ENCODE measurements at regions not wholly inside any gene's neighbourhood (a gene's known extent, or its start where the extent isn't known, plus 50 kb on each side); places are given as distances from the start of the nearest gene placed in this dataset.

DNA sequence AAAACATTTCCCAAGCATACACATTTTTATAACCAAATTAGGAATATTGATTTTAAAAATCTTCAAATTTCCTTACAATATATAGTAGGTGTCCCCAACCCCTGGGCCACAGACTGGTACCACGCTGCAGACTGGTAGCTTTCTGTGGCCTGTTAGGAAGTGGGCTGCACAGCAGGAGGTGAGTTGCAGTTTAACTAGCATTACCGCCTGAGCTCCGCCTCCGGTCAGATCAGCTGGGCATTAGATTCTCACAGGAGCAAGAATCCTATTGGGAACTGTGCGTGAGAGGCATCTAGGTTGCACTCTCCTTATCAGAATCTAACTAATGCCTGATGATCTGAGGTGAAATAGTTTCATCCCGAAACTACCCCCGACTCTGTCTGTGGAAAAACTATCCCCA, 62.1 kb downstream of the ZWINT start:
- Histone ChIP-seq H3K9me3 (no peaks in the 10 kb centered on the region), H3K36me3 (no peaks in the 10 kb centered on the region), H3K27ac (no peak overlapping the region), H3K4me3 (no peak overlapping the region), H3K27me3 (no peaks in the 10 kb centered on the region), H3K4me1 (no peaks in the 10 kb centered on the region)
- in situ Hi-C loops (cut with MboI; ENCODE audit: low pct_ligation_motif_present in 1 of 4, low pct_unique_long_range_greater_than_20kb in 1 of 4, low sequenced_read_pairs in 3 of 4) (no loop called here), intact Hi-C loops (cut with DNase I; ENCODE audit: low total_unique reads) (no loop called here)
- no peak for DNase-seq
- TF ChIP-seq POLR2AphosphoS5 (IDR thresholded peaks at IDR 0.05) (no peak), POLR2A (IDR thresholded peaks at IDR 0.05) (no peak), EP300 (IDR thresholded peaks at IDR 0.05; ENCODE audit: low read depth) (no peak)
- TF ChIP-seq, protein P1, sequence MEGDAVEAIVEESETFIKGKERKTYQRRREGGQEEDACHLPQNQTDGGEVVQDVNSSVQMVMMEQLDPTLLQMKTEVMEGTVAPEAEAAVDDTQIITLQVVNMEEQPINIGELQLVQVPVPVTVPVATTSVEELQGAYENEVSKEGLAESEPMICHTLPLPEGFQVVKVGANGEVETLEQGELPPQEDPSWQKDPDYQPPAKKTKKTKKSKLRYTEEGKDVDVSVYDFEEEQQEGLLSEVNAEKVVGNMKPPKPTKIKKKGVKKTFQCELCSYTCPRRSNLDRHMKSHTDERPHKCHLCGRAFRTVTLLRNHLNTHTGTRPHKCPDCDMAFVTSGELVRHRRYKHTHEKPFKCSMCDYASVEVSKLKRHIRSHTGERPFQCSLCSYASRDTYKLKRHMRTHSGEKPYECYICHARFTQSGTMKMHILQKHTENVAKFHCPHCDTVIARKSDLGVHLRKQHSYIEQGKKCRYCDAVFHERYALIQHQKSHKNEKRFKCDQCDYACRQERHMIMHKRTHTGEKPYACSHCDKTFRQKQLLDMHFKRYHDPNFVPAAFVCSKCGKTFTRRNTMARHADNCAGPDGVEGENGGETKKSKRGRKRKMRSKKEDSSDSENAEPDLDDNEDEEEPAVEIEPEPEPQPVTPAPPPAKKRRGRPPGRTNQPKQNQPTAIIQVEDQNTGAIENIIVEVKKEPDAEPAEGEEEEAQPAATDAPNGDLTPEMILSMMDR (IDR thresholded peaks at IDR 0.05): no peak
- WGBS, 2 donors (ENCODE audit: low coverage in 1 of 2): 85 to 93% methylated on average over 4 to 7 of the region's 7 CpGs

GRCh38 chr10:56296618-56297017, 64.4 kb downstream of the ZWINT start:
- H3K36me3 ChIP-seq: no peaks in the 10 kb centered on the region
- H3K4me3 ChIP-seq: no peak overlapping the region
- no peaks in the 10 kb centered on the region for H3K27me3 ChIP-seq
- TF ChIP-seq, protein P1 (IDR thresholded peaks at IDR 0.05): no peak
- TF ChIP-seq POLR2AphosphoS5 (IDR thresholded peaks at IDR 0.05) (no peak), POLR2A (IDR thresholded peaks at IDR 0.05) (no peak), EP300 (IDR thresholded peaks at IDR 0.05; ENCODE audit: low read depth) (no peak)
- DNase-seq: no peak
- in situ Hi-C loops (cut with MboI; ENCODE audit: low pct_ligation_motif_present in 1 of 4, low pct_unique_long_range_greater_than_20kb in 1 of 4, low sequenced_read_pairs in 3 of 4) (no loop called here), intact Hi-C loops (cut with DNase I; ENCODE audit: low total_unique reads) (no loop called here)
- 77 to 91% methylated on average over 1 of the region's 1 CpG for WGBS, 2 donors (ENCODE audit: low coverage in 1 of 2)
- no peak overlapping the region for H3K27ac ChIP-seq
- no peaks in the 10 kb centered on the region for H3K9me3 ChIP-seq
- no peaks in the 10 kb centered on the region for H3K4me1 ChIP-seq

GRCh38 chr10:56288403-56288802, 72.7 kb downstream of the ZWINT start:
- H3K27ac ChIP-seq: no peak overlapping the region
- H3K36me3 ChIP-seq: no peaks in the 10 kb centered on the region
- no peak overlapping the region for H3K4me3 ChIP-seq
- intact Hi-C loops (cut with DNase I; ENCODE audit: low total_unique reads): no loop called here
- DNase-seq: no peak
- TF ChIP-seq POLR2A (IDR thresholded peaks at IDR 0.05) (no peak), EP300 (IDR thresholded peaks at IDR 0.05; ENCODE audit: low read depth) (no peak), POLR2AphosphoS5 (IDR thresholded peaks at IDR 0.05) (no peak)
- TF ChIP-seq, protein P1 (IDR thresholded peaks at IDR 0.05): no peak
- 62 to 66% methylated on average over 2 of the region's 2 CpGs for WGBS, 2 donors (ENCODE audit: low coverage in 1 of 2)
- in situ Hi-C loops (cut with MboI; ENCODE audit: low pct_ligation_motif_present in 1 of 4, low pct_unique_long_range_greater_than_20kb in 1 of 4, low sequenced_read_pairs in 3 of 4): no loop called here
- no peaks in the 10 kb centered on the region for H3K4me1 ChIP-seq
- no peaks in the 10 kb centered on the region for H3K9me3 ChIP-seq
- no peaks in the 10 kb centered on the region for H3K27me3 ChIP-seq

DNA sequence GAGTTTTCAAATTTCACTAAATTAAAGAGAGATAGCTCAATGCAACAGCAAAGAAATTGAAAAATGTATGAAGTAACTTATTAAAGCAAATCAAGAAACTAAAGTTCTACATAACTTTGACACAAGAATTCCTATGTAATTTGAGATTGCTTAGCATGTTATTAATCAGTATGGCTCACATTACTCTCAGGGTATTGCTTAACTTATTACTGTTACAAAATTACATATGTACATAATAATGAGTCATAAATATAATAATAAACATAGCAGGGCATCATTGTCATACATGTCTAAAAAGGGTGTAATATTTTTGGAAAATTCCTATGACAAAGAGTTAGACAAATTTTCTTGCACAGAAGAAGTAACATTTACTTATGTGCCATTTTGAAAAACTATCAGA, 75.0 kb downstream of the ZWINT start:
- in situ Hi-C loops (cut with MboI; ENCODE audit: low pct_ligation_motif_present in 1 of 4, low pct_unique_long_range_greater_than_20kb in 1 of 4, low sequenced_read_pairs in 3 of 4) (no loop called here), intact Hi-C loops (cut with DNase I; ENCODE audit: low total_unique reads) (no loop called here)
- Histone ChIP-seq H3K4me1 (no peaks in the 10 kb centered on the region), H3K36me3 (no peaks in the 10 kb centered on the region), H3K4me3 (no peak overlapping the region), H3K9me3 (no peaks in the 10 kb centered on the region), H3K27me3 (no peaks in the 10 kb centered on the region), H3K27ac (no peak overlapping the region)
- no peak for DNase-seq
- TF ChIP-seq EP300 (IDR thresholded peaks at IDR 0.05; ENCODE audit: low read depth) (no peak), POLR2A (IDR thresholded peaks at IDR 0.05) (no peak), POLR2AphosphoS5 (IDR thresholded peaks at IDR 0.05) (no peak)
- TF ChIP-seq, protein P1 (IDR thresholded peaks at IDR 0.05): no peak
